Activated CD4-positive, alpha-beta T cell treated with anti-CD3 and anti-CD28 coated beads, Interleukin-2, amount 50 U/mL, for 16 hours (primary cell): ENCODE measurements at regions not wholly inside any gene's neighbourhood (a gene's known extent, or its start where the extent isn't known, plus 50 kb on each side); places are given as distances from the start of the nearest gene placed in this dataset.

Experiments
- DNase-seq: peaks from one replicate; pipeline ENCODE4 v3.0.0-alpha.2; 2020

- no peak for DNase-seq
Observed at GRCh38 chr16:55125818-55126385, 195.2 kb downstream of the IRX5 start.

- no peak for DNase-seq
Observed at GRCh38 chr16:55126456-55126855, 195.8 kb downstream of the IRX5 start.

- DNase-seq = no peak
Observed at GRCh38 chr16:55130456-55130855, 193.5 kb upstream of the IRX6 start.

GRCh38 chr16:55130911-55131310 lies 193.1 kb upstream of the IRX6 start:
- DNase-seq = no peak

GRCh38 chr16:55133654-55134053 lies 190.3 kb upstream of the IRX6 start:
- DNase-seq = no peak

- no peak for DNase-seq
Observed at GRCh38 chr16:55136356-55137150, 187.4 kb upstream of the IRX6 start.

GRCh38 chr16:55138298-55138697 lies 185.7 kb upstream of the IRX6 start:
- no peak for DNase-seq

- no peak for DNase-seq
Observed at GRCh38 chr16:55142405-55142804, 181.6 kb upstream of the IRX6 start.

GRCh38 chr16:55144651-55145050 lies 179.4 kb upstream of the IRX6 start:
- DNase-seq = no peak

- no peak for DNase-seq
Observed at GRCh38 chr16:55145771-55146603, 178.0 kb upstream of the IRX6 start.

GRCh38 chr16:55146966-55147365 lies 177.0 kb upstream of the IRX6 start:
- no peak for DNase-seq

- DNase-seq = no peak
Observed at GRCh38 chr16:55147396-55147795, 176.6 kb upstream of the IRX6 start.

- no peak for DNase-seq
Observed at GRCh38 chr16:55149622-55150021, 174.4 kb upstream of the IRX6 start.

GRCh38 chr16:55151561-55152305 lies 172.3 kb upstream of the IRX6 start:
- no peak for DNase-seq

- DNase-seq = no peak
Observed at GRCh38 chr16:55152875-55153390, 171.1 kb upstream of the IRX6 start.

GRCh38 chr16:55154262-55154661 lies 169.7 kb upstream of the IRX6 start:
- DNase-seq = no peak

GRCh38 chr16:55154956-55155355 lies 169.0 kb upstream of the IRX6 start:
- no peak for DNase-seq

GRCh38 chr16:55155815-55156214 lies 168.2 kb upstream of the IRX6 start:
- no peak for DNase-seq

- DNase-seq = no peak
Observed at GRCh38 chr16:55169780-55170179, 154.2 kb upstream of the IRX6 start.

- DNase-seq = no peak
Observed at GRCh38 chr16:55171241-55171640, 152.8 kb upstream of the IRX6 start.

- DNase-seq = no peak
Observed at GRCh38 chr16:55175389-55175788, 148.6 kb upstream of the IRX6 start.

- DNase-seq = no peak
Observed at GRCh38 chr16:55176901-55177300, 147.1 kb upstream of the IRX6 start.

GRCh38 chr16:55179411-55179810 lies 144.6 kb upstream of the IRX6 start:
- DNase-seq = no peak
